Right hindlimb (tissue), 1 donor: ENCODE measurements at regions not wholly inside any gene's neighbourhood (a gene's known extent, or its start where the extent isn't known, plus 50 kb on each side); places are given as distances from the start of the nearest gene placed in this dataset.
"Not testable (repeated sequence)": the region's sequence is repeated elsewhere in the genome, so short reads cannot be mapped to it uniquely, and the experiment has no call there.

Source experiments
- DNase-seq: peaks from one replicate; pipeline ENCODE4 v3.0.0-alpha.2; 2018

GRCh38 chr3:26422415-26422814 lies 200.2 kb upstream of the LRRC3B start:
- DNase-seq = no peak

DNA sequence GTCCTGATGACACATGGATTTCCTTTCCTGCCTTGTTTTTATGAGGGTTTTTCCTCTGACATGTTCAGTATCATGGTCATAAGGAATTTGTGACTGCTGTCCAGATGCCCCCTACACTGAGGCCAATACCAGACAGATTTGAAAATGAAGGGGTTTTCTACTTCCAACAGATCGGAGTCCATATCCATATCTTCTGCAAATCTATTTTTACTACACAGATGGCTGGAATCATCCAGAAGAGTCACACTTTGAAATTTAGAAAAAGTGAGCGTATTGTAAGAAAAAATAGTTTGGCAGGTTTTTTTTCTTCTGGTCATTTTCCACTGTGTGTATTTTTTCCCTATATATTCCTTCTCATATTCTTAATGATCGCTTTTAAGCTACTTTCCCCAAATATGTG lies 197.5 kb upstream of the LRRC3B start:
- no peak for DNase-seq

- DNase-seq = no peak
These were observed 193.6 kb upstream of the LRRC3B start for GRCh38 chr3:26428992-26429391.

- DNase-seq = no peak
These were observed 184.9 kb upstream of the LRRC3B start for GRCh38 chr3:26437678-26438077.

DNA sequence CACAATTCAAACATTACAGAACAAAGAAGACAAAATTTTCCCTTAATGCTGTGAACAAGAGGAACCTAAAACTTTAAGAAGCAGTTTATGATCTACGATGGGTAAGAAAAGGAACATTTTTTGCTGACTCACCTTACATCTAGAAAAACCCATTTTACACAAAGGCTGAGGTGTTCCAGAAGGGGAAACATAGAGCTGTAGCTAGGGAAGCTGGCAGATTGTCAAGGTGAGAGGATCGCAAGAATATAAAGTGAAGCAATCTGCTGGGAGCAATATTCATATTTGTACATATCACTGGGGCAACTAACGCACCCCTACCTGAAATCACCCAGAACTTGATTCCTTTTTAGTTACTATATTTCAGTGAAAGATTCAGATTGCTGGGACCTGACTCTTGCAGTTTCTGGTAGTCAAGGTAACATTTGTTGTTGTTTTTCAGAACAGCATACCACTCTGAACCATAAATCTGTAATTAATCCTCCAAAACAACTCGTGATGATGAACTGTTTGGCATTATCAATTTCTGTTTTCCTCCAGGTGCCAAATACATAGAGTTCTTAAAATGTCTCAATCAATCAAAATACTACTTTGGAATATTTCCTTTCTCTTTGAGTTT lies 184.1 kb upstream of the LRRC3B start:
- DNase-seq = no peak

DNA sequence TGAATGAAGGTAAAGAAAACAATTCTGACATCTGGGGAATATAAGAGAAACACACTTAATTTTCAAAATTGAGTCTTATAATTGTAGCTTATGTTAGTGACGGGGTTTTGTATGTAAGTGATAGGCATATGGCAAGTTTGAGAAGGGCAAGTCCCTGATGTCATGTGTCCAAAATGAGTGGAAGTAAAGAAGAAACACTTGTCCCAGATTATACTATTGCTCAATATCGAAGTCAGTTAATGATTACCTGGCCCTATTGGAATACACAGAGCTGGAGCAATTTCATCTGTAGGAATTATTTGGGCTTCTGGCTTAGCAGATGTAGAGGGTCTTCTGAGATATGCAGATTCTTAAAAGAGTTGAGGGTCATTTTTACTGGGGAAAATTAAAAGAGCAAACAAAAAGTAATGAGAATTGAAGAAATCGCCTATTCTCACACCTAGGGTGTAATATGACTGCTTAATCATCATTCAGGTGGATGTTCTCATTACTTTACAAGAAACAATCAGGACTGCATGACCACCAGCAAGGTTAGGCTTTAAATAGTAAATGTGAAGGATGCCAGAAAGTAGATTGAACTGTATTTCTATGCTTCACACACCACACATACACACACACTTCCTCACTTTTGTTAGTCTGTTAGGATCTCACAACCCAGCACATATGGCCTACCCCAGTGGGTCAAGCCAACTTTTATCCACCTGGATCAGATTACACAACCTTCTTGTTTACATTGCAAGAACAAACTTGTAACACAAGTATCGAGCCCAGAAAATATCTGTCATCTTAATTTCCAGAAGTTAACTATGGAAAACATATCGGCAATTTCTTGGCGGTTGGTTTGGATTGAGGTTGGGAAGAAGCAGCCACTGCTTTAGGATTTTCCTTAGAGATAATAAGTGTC lies 183.3 kb upstream of the LRRC3B start:
- no peak for DNase-seq

DNA sequence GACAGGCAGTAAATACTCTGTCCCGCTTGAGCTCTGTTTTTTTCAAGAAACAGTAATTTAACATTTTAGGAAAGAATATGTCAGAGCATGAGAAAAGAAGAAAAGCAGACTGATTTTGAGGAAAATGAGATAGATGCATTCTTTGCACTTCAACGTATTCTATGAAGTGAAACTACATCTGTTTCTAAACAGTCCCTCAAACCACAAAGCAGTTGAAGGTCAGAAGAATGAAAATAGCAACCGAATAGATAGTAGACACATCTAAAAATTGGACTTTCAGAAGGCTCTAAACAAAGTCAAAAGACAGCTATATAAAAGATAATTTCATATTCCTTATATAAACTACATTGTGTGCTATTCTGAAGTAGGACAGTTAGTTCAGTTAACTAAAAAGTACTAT lies 172.6 kb upstream of the LRRC3B start:
- DNase-seq = no peak

DNA sequence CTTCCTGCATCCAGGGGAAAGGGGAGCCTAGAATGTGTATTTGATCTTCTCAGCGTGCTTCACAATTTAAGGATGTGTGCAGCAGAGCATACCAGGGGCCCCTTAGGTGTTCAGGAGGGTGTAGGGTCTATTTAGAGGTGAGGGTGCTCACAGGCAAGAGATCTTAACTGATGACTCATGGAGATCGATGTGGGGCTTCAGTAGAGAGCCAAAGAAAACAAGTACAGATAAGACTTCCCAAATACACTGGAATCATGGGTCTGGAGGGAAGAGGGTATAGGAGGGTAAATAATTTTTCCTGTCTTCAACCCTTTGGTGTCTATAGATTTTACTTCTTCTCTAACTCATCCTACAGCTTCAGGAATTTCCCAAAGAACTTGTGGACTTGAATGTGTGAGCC lies 170.2 kb upstream of the LRRC3B start:
- no peak for DNase-seq

DNA sequence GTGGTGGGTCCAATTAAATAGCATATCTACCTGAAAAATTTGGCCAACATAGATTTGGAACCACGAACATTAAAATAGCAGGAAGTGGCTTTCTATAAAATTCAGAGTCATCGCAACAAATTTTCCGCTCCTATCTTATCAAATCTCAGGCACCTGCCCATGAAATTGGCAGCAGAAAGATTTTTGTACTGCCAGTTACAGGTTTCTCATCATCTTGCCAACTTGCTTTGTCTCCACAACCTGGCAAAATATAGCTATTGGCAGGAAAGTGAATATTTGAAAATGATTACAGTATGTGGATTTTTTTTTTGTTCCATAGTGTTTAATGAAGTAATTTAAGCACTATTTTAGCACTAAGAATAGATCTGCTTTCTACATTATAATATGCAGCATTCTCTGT lies 161.6 kb upstream of the LRRC3B start:
- DNase-seq = no peak

- no peak for DNase-seq
These were observed 150.2 kb upstream of the LRRC3B start for GRCh38 chr3:26472345-26472744.

- no peak for DNase-seq
These were observed 147.9 kb upstream of the LRRC3B start for GRCh38 chr3:26474706-26475105.

- DNase-seq = no peak
These were observed 142.2 kb upstream of the LRRC3B start for GRCh38 chr3:26480377-26480776.

GRCh38 chr3:26484140-26484539 lies 138.4 kb upstream of the LRRC3B start:
- no peak for DNase-seq

DNA sequence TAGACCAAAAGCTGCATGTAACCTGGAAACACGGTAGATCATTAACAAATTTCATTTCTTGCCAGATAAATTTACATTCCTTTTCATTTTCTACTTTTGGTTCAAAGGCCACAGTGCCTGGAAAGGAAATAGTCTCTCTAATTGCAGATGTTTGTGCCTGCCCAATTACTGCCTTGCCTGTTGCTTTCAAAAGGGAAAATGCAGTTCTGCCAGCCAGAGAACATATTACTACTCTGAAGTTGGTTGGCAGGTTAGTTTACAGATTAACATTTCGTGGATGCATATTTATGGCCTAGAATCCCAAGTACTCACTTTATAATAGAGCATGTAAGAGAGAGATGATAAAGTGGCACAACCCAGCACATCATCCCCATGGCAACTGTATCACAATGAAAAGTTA lies 124.3 kb upstream of the LRRC3B start:
- DNase-seq = no peak

DNA sequence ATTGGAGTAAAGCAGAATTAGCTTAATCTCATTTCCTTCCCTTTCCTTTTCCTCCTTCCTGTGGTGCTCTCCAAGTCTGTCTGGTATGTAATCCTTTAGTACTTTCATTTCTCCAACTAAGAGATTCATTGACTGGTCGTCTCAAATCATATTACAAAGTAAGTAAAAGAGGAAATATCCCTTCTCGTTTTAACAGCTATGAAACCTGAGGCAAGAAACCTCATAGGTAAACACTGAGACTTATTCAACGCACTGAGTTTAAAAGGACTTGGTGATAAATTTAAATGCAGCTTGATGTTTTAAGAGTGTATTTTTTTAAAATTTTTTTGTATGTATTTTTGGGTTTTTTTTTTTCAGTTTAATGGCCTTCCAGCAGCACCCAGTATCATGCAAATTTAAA lies 117.2 kb upstream of the LRRC3B start:
- no peak for DNase-seq

DNA sequence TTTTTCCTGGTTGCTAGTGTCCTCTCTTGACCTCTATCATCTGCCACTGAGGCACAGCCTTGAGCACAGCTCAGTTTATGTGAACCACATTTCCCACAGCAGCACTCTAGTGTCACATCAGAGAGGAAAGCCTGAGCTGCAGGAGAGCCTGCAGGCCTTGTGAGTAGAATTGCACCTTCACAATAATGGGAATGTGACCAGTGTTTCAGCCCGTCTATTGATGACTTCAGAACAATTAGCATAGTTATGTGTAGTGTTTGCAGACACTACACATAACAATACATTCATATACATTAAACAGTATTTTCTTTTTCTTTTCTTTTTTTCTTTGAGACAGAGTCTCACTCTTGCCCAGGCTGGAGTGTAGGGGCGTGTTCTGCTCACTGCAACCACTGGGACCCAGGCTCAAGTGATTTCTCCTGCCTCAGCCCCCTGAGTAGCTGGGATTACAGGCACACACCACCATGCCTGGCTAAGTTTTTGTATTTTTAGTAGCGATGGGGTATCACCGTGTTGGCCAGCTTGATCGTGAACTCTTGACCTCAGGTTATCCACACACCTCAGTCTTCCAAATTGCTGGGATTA lies 108.0 kb upstream of the LRRC3B start:
- not testable (repeated sequence) for DNase-seq

DNA sequence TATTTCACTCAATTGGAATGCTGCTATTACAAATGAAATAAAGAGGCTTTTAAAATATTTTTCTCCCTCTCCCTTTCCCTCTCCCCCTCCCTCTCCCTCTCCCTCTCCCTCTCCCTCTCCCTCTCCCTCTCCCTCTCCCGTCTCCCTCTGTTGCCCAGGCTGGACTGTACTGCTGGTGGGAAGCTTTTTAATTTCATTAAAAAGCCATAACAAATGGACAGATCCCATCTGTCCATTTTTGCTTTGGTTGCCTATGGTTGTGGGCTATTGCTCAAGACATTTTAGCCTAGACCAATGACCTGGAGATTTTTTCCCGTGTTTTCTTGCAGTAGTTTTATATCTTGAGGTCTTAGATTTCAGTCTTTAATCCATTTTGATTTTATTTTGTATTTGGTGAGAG lies 107.2 kb upstream of the LRRC3B start:
- DNase-seq = no peak

- no peak for DNase-seq
These were observed 101.3 kb upstream of the LRRC3B start for GRCh38 chr3:26521261-26521660.

DNA sequence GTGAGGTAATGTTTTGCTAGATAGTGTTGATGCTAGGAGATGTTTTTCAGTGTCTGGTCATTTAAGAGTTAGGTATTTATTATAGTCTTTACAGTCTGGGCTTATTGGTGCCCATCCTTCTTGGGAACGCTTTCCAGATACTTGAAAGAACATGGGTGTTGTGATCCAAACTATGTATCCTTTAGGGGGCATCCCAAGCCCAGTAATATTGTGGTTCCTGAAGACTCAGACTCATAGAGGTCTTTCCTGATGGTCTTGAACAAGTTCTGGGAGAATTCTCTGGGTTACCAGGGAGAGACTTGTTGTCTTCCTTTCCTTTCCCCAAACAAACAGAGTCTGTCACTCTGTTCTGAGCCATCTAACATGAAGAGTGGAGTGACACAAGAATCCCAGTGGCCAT lies 99.7 kb upstream of the LRRC3B start:
- no peak for DNase-seq

DNA sequence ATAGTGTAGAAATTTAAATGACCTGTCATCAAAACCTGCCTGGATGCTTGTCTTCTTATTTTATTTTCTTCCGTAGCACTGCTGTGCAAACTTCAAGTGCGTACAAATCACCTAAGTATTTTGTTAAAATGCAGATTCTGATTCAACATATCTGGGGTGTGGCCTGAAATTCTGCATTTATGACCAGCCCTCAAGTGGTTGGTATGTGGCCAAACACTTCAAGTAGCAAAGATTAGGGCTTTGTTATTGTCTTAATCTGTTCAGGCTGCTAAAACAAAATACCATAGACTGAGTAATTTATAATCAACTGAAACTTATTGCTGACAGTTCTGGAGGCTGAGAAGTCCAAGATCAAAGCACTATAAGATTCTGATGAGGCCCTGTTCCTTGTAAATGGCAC lies 97.6 kb upstream of the LRRC3B start:
- no peak for DNase-seq

DNA sequence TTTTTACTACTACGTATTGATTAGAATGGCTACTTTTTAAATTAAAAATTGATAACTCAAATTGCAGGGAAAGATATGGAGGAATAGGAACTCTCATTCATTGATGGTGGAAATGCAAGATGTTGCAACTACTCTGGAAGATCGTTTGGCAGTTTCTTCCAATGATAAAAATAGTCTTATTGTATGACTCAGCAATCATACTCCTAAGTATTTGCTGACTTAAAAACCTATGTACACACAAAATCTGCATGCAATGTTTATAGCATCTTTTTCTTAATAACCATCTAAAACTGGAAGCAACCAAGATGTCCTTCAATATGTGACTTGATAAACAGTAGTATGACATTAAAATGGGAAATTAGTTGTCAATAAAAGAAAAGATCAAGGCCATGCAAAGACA lies 87.4 kb upstream of the LRRC3B start:
- no peak for DNase-seq

- no peak for DNase-seq
These were observed 85.6 kb upstream of the LRRC3B start for GRCh38 chr3:26536955-26537354.

DNA sequence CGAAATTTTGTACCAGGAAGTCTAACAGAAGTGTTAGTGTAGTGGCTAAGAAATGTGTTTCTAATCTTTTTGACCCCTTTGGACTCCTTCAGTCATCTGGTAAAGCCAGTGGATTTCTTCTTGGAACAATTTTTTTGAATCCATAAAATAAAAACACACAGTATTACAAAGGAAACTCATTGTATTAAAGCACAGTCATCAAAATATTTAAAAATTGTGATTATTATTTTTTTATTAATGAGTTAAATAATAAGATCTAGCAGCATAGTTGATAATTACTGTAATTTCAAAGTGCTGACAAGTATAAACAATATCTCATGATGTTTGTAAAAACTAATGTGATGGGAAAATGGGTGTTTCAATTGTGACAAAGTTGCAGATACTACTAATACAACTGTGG lies 72.2 kb upstream of the LRRC3B start:
- DNase-seq = no peak

- DNase-seq = no peak
These were observed 65.9 kb upstream of the LRRC3B start for GRCh38 chr3:26556637-26557036.
